GM18502 (cell line): ENCODE measurements at regions not wholly inside any gene's neighbourhood (a gene's known extent, or its start where the extent isn't known, plus 50 kb on each side); places are given as distances from the start of the nearest gene placed in this dataset.
"Not testable (repeated sequence)": the region's sequence is repeated elsewhere in the genome, so short reads cannot be mapped to it uniquely, and the experiment has no call there.

Experiments
- ATAC-seq: cut with Tn5 transposase; IDR thresholded peaks from one replicate; pipeline ENCODE4 v1.9.1; 2021; ENCODE audit warnings: mild to moderate bottlenecking; ENCODE audit not compliant: unreplicated experiment, poor library complexity

DNA sequence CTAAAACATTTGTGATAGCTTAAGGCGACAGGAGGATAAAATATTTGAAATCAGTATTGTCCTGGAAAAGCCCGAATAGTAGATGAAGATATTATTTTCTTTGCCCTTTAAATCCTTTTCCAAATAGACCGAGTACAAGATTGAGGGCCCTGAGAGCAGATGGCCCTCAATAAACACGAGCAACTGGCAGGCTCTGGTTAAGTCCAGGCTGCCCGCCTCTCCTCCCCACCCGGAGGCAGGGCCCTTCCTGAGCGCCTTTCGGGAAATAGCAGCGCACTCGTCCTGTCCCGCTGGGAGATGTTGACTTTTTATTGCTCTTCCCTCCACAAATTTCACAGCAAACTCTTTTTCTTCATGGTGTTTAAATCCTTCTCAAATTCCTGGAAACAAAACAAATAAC, 50.8 kb upstream of the MAX start:
- no peak for ATAC-seq

- ATAC-seq, result peak; percentile 83
These were observed 54.5 kb upstream of the MAX start for GRCh38 chr14:65156568-65157366.

GRCh38 chr14:65159281-65160062, 57.2 kb upstream of the MAX start:
- peak; percentile 73 for ATAC-seq

DNA sequence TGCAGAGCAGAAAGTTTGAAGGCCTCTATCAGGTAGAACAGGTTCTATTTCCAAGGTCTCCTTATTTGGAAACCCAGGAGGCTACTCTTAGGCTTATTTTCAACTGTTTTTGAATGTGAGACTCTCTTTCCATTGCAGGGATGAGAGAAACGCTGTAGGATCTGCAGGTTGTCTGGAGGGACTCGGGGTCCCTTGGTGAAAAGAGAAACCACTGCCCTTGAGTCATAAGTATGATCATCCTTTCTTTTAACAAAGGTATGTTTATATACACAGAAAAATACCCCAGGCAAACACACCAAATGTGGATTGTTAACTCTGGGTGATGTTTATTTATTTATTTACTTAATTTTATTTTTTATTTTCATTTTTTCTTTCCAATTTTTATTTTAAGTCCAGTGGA, 57.8 kb upstream of the MAX start:
- ATAC-seq, result no peak

DNA sequence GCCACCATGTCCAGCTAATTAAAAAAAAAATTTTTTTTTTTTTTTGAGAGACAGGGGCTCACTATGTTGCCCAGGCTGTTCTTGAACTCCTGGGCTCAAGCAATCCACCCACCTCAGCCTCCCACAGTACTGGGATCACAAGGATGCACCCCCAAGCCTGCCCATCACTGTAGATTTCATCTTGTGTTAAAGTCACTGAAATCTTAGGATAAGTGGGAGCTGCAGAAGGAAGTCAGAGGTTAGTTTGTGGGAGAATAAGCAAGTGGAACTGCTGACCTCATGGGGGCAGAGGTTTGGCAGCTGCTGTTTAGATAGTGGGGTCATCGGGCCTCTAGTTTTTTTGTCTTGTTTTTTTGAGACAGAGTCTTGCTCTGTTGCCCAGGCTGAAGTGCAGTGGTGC, 59.7 kb upstream of the MAX start:
- no peak for ATAC-seq

GRCh38 chr14:65164068-65164824, 61.9 kb upstream of the MAX start:
- ATAC-seq, result no peak

- ATAC-seq, result no peak
These were observed 62.5 kb upstream of the MAX start for GRCh38 chr14:65164825-65165135.

DNA sequence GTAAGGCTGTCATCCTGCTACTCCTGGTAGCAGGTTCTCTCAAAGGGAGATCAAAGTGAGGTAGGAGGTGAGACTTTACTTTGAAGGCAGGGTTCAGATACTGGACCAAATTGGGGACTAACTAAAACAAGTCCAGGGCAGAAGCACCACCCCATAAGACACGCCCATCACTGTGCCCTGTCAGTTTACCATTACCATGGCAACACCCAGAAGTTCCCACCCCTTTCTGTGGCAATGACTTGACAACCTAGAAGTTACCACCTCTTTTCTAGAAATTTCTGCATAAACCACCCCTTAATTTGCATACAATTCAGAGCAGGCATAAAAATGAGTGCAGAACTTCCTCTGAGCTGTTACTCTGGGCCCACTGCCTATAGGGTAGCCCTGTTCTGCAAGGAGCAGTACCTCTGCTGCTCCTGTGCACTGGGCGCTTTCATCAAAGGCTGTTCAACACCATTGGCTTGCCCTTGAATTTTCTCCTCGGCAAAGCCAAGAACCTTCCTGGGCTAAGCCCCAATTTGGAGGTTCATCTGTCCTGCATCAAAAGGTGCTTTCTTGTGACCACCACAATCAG, 64.8 kb upstream of the MAX start:
- ATAC-seq, result no peak

- ATAC-seq, result peak; percentile 5
These were observed 66.5 kb upstream of the MAX start for GRCh38 chr14:65168840-65169239.

DNA sequence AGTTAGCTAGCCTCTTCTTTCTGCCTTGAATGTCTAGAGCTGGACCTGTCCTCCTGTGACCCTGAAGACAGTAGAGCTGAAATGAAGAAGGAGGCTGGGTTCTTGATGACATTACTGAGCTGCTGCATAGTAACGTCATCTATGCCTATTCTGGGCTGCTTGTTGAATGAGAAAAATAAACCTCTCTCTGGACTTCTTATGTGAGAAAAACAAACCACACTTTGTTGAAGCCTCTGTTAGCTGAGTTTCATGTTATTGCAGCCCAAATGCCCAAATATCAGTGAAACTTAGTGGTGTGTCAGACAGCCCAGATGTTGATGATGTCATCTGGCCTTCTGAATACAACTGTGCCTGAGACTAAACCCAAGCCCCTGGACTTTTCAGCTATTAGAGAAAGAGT, 67.0 kb upstream of the MAX start:
- peak; percentile 84 for ATAC-seq

- no peak for ATAC-seq
These were observed 68.0 kb upstream of the MAX start for GRCh38 chr14:65170318-65170717.

GRCh38 chr14:65170768-65171507, 68.6 kb upstream of the MAX start:
- no peak for ATAC-seq

GRCh38 chr14:65173973-65174693, 71.8 kb upstream of the MAX start:
- ATAC-seq, result no peak

- ATAC-seq, result no peak
These were observed 72.5 kb upstream of the MAX start for GRCh38 chr14:65174783-65175182.

GRCh38 chr14:65177551-65177950, 75.2 kb upstream of the MAX start:
- ATAC-seq, result no peak

DNA sequence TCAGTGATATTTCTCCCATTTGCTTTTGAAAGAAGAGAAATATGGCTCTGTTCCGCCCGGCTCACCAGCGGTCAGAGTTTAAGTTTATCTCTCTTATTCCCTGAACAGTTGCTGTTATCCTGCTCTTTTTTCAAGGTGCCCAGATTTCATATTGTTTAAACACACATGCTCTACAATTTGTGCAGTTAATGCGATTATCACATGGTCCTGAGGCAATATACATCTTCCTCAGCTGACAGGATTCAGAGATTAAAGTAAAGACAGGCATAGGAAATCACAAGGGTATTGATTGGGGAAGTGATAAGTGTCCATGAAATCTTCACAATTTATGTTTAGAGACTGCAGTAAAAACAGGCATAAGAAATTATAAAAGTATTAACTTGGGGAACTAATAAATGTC, 76.9 kb upstream of the MAX start:
- ATAC-seq, result not testable (repeated sequence)

GRCh38 chr14:65179918-65180724, 77.8 kb upstream of the MAX start:
- peak; percentile 90 for ATAC-seq

DNA sequence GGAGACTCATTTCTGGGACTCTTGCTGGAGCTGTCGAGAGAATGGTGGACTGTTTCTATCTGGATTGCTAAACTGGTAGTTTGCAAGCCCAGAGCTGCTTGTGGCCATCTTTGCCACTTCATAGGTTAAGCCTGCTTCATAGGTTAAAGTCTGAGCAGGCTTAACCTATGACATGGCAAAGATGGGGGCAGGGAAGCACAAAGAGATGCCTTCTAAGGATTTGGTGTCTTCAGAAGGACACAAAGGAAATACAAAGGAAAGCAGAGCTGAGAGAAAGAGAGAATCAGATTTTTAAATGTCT, 78.4 kb upstream of the MAX start:
- ATAC-seq, result peak; percentile 4
